OCI-LY7 (cell line): ENCODE measurements at regions not wholly inside any gene's neighbourhood (a gene's known extent, or its start where the extent isn't known, plus 50 kb on each side); places are given as distances from the start of the nearest gene placed in this dataset.

Experiments
- BruUV-seq: library from RNA; stranded (reverse); fragments of 400-500 nt; replicated peaks from 2 replicates; lab custom pipeline; 2021; lab: Mats Ljungman, UMichigan
- CTCF ChIA-PET: fragments of 300-600 bp; sonication (Branson Sonifier 250); formaldehyde crosslinking; loops from one replicate; lab custom pipeline; 2022; ENCODE audit warnings: antibody characterized with exemption; ENCODE audit not compliant: unreplicated experiment; lab: Charles Lee
- POLR2A ChIA-PET: fragments of 300-600 bp; sonication (Branson Sonifier 250); formaldehyde crosslinking; loops from one replicate; lab custom pipeline; 2022; ENCODE audit warnings: antibody characterized with exemption; lab: Charles Lee
- DNase-seq: peaks from one replicate; pipeline ENCODE4 v3.0.0-alpha.2; 2015; ENCODE audit warnings: low spot score
- H2AFZ ChIP-seq: fragments of 200-600 bp; sonication (generic), shearing (Covaris generic); 2 replicates; pipeline ENCODE4 v1.6.1; 2014; ENCODE audit warnings: mild to moderate bottlenecking, antibody characterized with exemption, low read length, moderate library complexity
- H3K27ac ChIP-seq: fragments of 200-600 bp; sonication (generic); 2 replicates; pipeline ENCODE4 v1.5.1; 2014; ENCODE audit warnings: mixed run types, low read depth, mild to moderate bottlenecking, moderate library complexity, low read length, inconsistent platforms; ENCODE audit not compliant: poor library complexity, severe bottlenecking
- H3K36me3 ChIP-seq: fragments of 200-600 bp; sonication (generic); 2 replicates; pipeline ENCODE4 v1.6.1; 2014; ENCODE audit warnings: mild to moderate bottlenecking, antibody characterized with exemption, low read length, moderate library complexity, mixed read lengths; ENCODE audit not compliant: insufficient read depth
- H3K4me1 ChIP-seq: fragments of 200-600 bp; sonication (generic); 2 replicates; pipeline ENCODE4 v1.5.1; 2014; ENCODE audit warnings: mild to moderate bottlenecking, low read length; ENCODE audit not compliant: insufficient read depth, poor library complexity, severe bottlenecking
- H3K4me2 ChIP-seq: fragments of 200-600 bp; sonication (generic); 2 replicates; pipeline ENCODE4 v1.6.1; 2014; ENCODE audit warnings: mild to moderate bottlenecking, low read length
- H3K4me3 ChIP-seq: fragments of 200-600 bp; sonication (generic); 2 replicates; pipeline ENCODE4 v1.5.1; 2014; ENCODE audit warnings: mild to moderate bottlenecking, low read depth, low read length; ENCODE audit not compliant: poor library complexity, severe bottlenecking
- H3K79me2 ChIP-seq: fragments of 200-600 bp; sonication (generic); 2 replicates; pipeline ENCODE4 v1.6.1; 2016; ENCODE audit warnings: low read depth, mild to moderate bottlenecking, low read length, moderate library complexity, mixed read lengths; ENCODE audit not compliant: insufficient read depth
- H3K9me2 ChIP-seq: fragments of 200-600 bp; sonication (generic); 2 replicates; pipeline ENCODE4 v1.6.1; 2016; ENCODE audit warnings: mild to moderate bottlenecking, low read length, mixed read lengths; ENCODE audit not compliant: insufficient read depth
- H3K9me3 ChIP-seq: fragments of 200-600 bp; sonication (generic); 2 replicates; pipeline ENCODE4 v1.6.1; 2014; ENCODE audit warnings: mild to moderate bottlenecking, mixed run types, low read length, mixed read lengths
- H4K20me1 ChIP-seq: fragments of 200-600 bp; sonication (generic); 2 replicates; pipeline ENCODE4 v1.6.1; 2014; ENCODE audit warnings: mild to moderate bottlenecking, antibody characterized with exemption, low read length, moderate library complexity, mixed read lengths; ENCODE audit not compliant: insufficient read depth
- CTCF ChIP-seq: fragments of 200-600 bp; sonication (generic); conservative IDR thresholded peaks from 2 replicates; pipeline ENCODE4 v1.5.1; 2014; ENCODE audit warnings: mild to moderate bottlenecking, antibody characterized with exemption, low read length, moderate library complexity, mixed read lengths
- EZH2phosphoT487 ChIP-seq: fragments of 200-600 bp; sonication (generic); IDR thresholded peaks from 2 replicates; pipeline ENCODE4 v1.6.1; 2018; ENCODE audit warnings: low read depth, borderline replicate concordance, mild to moderate bottlenecking, mixed run types, antibody characterized with exemption, low read length, moderate library complexity, mixed read lengths
- intact Hi-C: fragments of 100-400 bp; cut with micrococcal nuclease; formaldehyde crosslinking; loops from one replicate; pipeline ENCODE4 v1.10.0; 2022; ENCODE audit not compliant: unreplicated experiment

DNA sequence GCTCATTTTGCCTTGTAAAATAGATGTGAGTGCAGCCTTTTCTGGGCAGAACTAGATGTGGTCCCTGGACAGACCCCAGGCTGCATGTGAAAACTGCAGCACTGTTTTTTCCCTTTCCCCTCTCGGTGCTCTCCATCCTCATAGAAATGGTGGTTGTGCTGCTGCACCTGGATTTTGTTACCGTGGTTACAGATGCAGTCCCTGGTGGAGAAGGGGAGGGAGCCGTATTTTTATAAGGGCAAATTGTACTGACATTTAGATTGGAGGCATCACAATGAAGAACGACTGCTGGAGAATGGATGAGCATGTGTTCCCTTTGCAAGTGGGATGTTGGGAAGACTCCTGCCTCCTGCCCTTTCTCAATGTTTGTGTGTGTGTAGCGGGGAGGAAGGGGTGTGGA, 469.9 kb downstream of the CCSER2 start:
- Histone ChIP-seq H3K27ac (no peak overlapping the region), H3K9me3 (no peaks in the 10 kb centered on the region), H3K9me2 (no peaks in the 10 kb centered on the region), H3K4me1 (no peaks in the 10 kb centered on the region), H3K4me3 (no peak overlapping the region), H3K4me2 (no peak overlapping the region), H2AFZ (no peak overlapping the region), H3K36me3 (no peaks in the 10 kb centered on the region), H4K20me1 (no peaks in the 10 kb centered on the region), H3K79me2 (no peaks in the 10 kb centered on the region)
- no peak for DNase-seq
- POLR2A ChIA-PET = interaction anchor here (0.6 kb wide), 1 partner anchor 72 kb away, joined by 3 read pairs; no protein-coding TSS in a partner anchor
- CTCF ChIA-PET = no interaction called here
- no peak for TF ChIP-seq EZH2phosphoT487
- TF ChIP-seq CTCF = no peak
- BruUV-seq = no TSS peak
- intact Hi-C loops = no loop called here

DNA sequence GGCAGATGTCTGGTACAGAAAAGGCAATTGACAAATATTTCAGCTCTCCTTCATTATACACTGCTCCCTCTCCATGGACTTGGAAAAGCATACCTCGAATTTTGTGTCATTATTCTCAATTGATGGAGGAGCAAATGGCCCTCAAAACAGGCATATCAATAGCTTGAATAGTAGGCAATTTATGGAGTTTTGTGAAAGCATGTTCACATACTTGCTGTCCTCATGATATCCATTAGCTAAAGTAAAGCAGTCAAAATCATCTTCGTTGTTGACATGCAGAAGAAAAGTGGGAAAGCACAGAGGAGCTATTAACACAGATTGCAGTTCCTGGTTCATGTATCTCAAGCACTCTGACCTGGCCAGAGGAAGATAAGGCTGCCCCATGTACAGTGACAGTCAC, 472.8 kb downstream of the CCSER2 start:
- Histone ChIP-seq H3K4me2 (no peak overlapping the region), H4K20me1 (no peaks in the 10 kb centered on the region), H3K9me3 (no peaks in the 10 kb centered on the region), H3K79me2 (no peaks in the 10 kb centered on the region), H3K27ac (no peak overlapping the region), H3K4me3 (no peak overlapping the region), H3K4me1 (no peaks in the 10 kb centered on the region), H2AFZ (no peak overlapping the region), H3K9me2 (no peaks in the 10 kb centered on the region), H3K36me3 (no peaks in the 10 kb centered on the region)
- intact Hi-C loops = no loop called here
- no TSS peak for BruUV-seq
- DNase-seq = no peak
- TF ChIP-seq EZH2phosphoT487 = no peak
- no peak for TF ChIP-seq CTCF
- ChIA-PET CTCF (no interaction called here), POLR2A (no interaction called here)

GRCh38 chr10:84801916-84802315, 473.5 kb downstream of the CCSER2 start:
- Histone ChIP-seq H2AFZ (no peak overlapping the region), H3K79me2 (no peaks in the 10 kb centered on the region), H3K4me3 (no peak overlapping the region), H3K9me2 (no peaks in the 10 kb centered on the region), H3K36me3 (no peaks in the 10 kb centered on the region), H3K4me2 (no peak overlapping the region), H3K9me3 (no peaks in the 10 kb centered on the region), H3K27ac (no peak overlapping the region), H3K4me1 (no peaks in the 10 kb centered on the region), H4K20me1 (no peaks in the 10 kb centered on the region)
- no TSS peak for BruUV-seq
- TF ChIP-seq EZH2phosphoT487 = no peak
- no peak for TF ChIP-seq CTCF
- CTCF ChIA-PET = no interaction called here
- POLR2A ChIA-PET = no interaction called here
- intact Hi-C loops = no loop called here
- no peak for DNase-seq
